Endothelial cell of umbilical vein (primary cell): ENCODE measurements at regions not wholly inside any gene's neighbourhood (a gene's known extent, or its start where the extent isn't known, plus 50 kb on each side); places are given as distances from the start of the nearest gene placed in this dataset.

ENCODE experiments used
- BruUV-seq: library from RNA; stranded (reverse); fragments of 400-500 nt; replicated peaks from 2 replicates; lab custom pipeline; 2021; lab: Mats Ljungman, UMichigan
- CTCF ChIA-PET: fragments of 300-600, 350-600 bp; sonication (Branson Sonifier 250); formaldehyde crosslinking; loops from one replicate; lab custom pipeline; 2021; ENCODE audit warnings: antibody characterized with exemption, inconsistent platforms; lab: Charles Lee
- POLR2A ChIA-PET: fragments of 300-600, 350-600 bp; sonication (Branson Sonifier 250); formaldehyde crosslinking; loops from one replicate; lab custom pipeline; 2021; ENCODE audit warnings: antibody characterized with exemption, inconsistent platforms; lab: Charles Lee
- DNase-seq: peaks from one replicate; pipeline ENCODE4 v3.0.0-alpha.2; 2011; ENCODE audit warnings: low read depth, low spot score
- FAIRE-seq: peaks from 2 replicates; lab custom pipeline; 2011; peaks lifted over from hg19 to GRCh38; lab: Jason Lieb, UNC
- H2AFZ ChIP-seq: 2 replicates; pipeline ENCODE4 v1.6.0; 2012; ENCODE audit warnings: low read depth, low read length, control low read depth, inconsistent platforms
- H3K27ac ChIP-seq: 2 replicates; pipeline ENCODE4 v1.5.1; 2011; ENCODE audit warnings: low read depth, mild to moderate bottlenecking, control low read depth, low read length, moderate library complexity; ENCODE audit not compliant: insufficient read depth
- H3K27me3 ChIP-seq, 2 experiments: 2 replicates each; pipeline versions ENCODE4 v1.6.0 to v1.6.1; 2011; ENCODE audit warnings: low read length in 2 of 2, mixed read lengths in 1 of 2; ENCODE audit not compliant: control insufficient read depth in 2 of 2, insufficient read depth in 2 of 2
- H3K36me3 ChIP-seq, 2 experiments: 2 replicates in 1 of 2; 3 replicates in 1 of 2; pipeline ENCODE4 v1.5.1; 2011; ENCODE audit warnings: low read length in 2 of 2, mild to moderate bottlenecking in 1 of 2, moderate library complexity in 1 of 2; ENCODE audit not compliant: control insufficient read depth in 2 of 2, insufficient read depth in 2 of 2; ENCODE audit errors: extremely low read depth in 1 of 2
- H3K4me1 ChIP-seq: 3 replicates; pipeline ENCODE4 v1.5.1; 2011; ENCODE audit warnings: mild to moderate bottlenecking, low read length; ENCODE audit not compliant: control insufficient read depth, insufficient read depth; ENCODE audit errors: extremely low read depth
- H3K4me2 ChIP-seq: 2 replicates; pipeline ENCODE4 v1.6.1; 2011; ENCODE audit warnings: low read length, control low read depth, mixed read lengths; ENCODE audit not compliant: insufficient read depth
- H3K4me3 ChIP-seq, 3 experiments: fragments of 200-600 bp in 1 of 3; sonication (generic), shearing (Covaris generic) in 1 of 3; replicated peaks in 1 of 3; 2 replicates each; pipeline ENCODE4 v1.5.1; 2011 to 2016; ENCODE audit warnings: control low read depth in 3 of 3, low read length in 3 of 3, mild to moderate bottlenecking in 2 of 3, inconsistent platforms in 1 of 3, low read depth in 1 of 3, moderate library complexity in 1 of 3; ENCODE audit not compliant: insufficient read depth in 1 of 3
- H3K79me2 ChIP-seq: 2 replicates; pipeline ENCODE4 v1.6.0; 2012; ENCODE audit warnings: low read length, inconsistent platforms; ENCODE audit not compliant: control insufficient read depth, insufficient read depth
- H3K9ac ChIP-seq: replicated peaks from 2 replicates; pipeline ENCODE3; 2011; ENCODE audit warnings: low read length, control low read depth; ENCODE audit not compliant: insufficient read depth; ENCODE audit errors: extremely low read depth
- H3K9me1 ChIP-seq: replicated peaks from 3 replicates; pipeline ENCODE4 v1.6.0; 2011; ENCODE audit warnings: mild to moderate bottlenecking, low read length; ENCODE audit not compliant: control insufficient read depth, insufficient read depth; ENCODE audit errors: extremely low read depth
- H3K9me3 ChIP-seq: replicated peaks from 2 replicates; pipeline ENCODE4 v1.5.1; 2012; ENCODE audit warnings: low read length, inconsistent platforms; ENCODE audit not compliant: control insufficient read depth, insufficient read depth
- H4K20me1 ChIP-seq: replicated peaks from 2 replicates; pipeline ENCODE3; 2011; ENCODE audit warnings: mild to moderate bottlenecking, low read length; ENCODE audit not compliant: control insufficient read depth, insufficient read depth; ENCODE audit errors: extremely low read depth
- EZH2 ChIP-seq: IDR thresholded peaks from 2 replicates; pipeline ENCODE4 v1.6.1; 2012; ENCODE audit warnings: borderline replicate concordance, low read depth, mild to moderate bottlenecking, moderate library complexity, low read length, inconsistent platforms; ENCODE audit not compliant: severe bottlenecking
- FOS ChIP-seq: IDR thresholded peaks from 2 replicates; pipeline ENCODE4 v1.6.1; 2011; ENCODE audit warnings: mild to moderate bottlenecking, low read length, moderate library complexity, borderline replicate concordance; ENCODE audit not compliant: insufficient read depth
- GATA2 ChIP-seq: IDR thresholded peaks from 2 replicates; pipeline ENCODE4 v1.7.0; 2011; ENCODE audit warnings: low read depth, mild to moderate bottlenecking, moderate library complexity, mixed read lengths, low read length; ENCODE audit not compliant: insufficient read length, insufficient read depth
- JUN ChIP-seq: IDR thresholded peaks from 2 replicates; pipeline ENCODE4 v1.6.1; 2011; ENCODE audit warnings: borderline replicate concordance, low read depth; ENCODE audit not compliant: insufficient read length, insufficient read depth
- MYC ChIP-seq: IDR thresholded peaks from one replicate; pipeline ENCODE4 v1.6.1; 2011; ENCODE audit warnings: mild to moderate bottlenecking, low read depth, low read length
- POLR2A ChIP-seq: IDR thresholded peaks from 2 replicates; pipeline ENCODE4 v1.6.1; 2012; ENCODE audit warnings: low read depth, mild to moderate bottlenecking, control low read depth, low read length
- POLR2AphosphoS5 ChIP-seq: IDR thresholded peaks from 2 replicates; pipeline ENCODE4 v1.6.1; 2012; ENCODE audit warnings: low read depth, mild to moderate bottlenecking, control low read depth, low read length, moderate library complexity; ENCODE audit not compliant: insufficient read depth
- dilution Hi-C: fragments of 300-500 bp; cut with MboI; formaldehyde crosslinking; loops from one replicate; pipeline ENCODE4 v1.15.0; 2019; ENCODE audit warnings: low sequenced_read_pairs; ENCODE audit not compliant: extremely low pct_ligation_motif_present
- intact Hi-C: fragments of 100-400 bp; cut with micrococcal nuclease; formaldehyde crosslinking; loops from one replicate; pipeline ENCODE4 v1.10.0; 2022
- TF ChIP-seq, protein P1 (sequence below): IDR thresholded peaks from 2 replicates; pipeline ENCODE4 v1.6.1; 2011; ENCODE audit not compliant: insufficient read depth, insufficient read length
- TF ChIP-seq, protein P2 (sequence below), 2 donors: IDR thresholded peaks; 1 replicate in 1 of 2; 2 replicates in 1 of 2; pipeline ENCODE4 v1.5.1; 2011; ENCODE audit warnings: low read length in 2 of 2, mild to moderate bottlenecking in 2 of 2, moderate library complexity in 2 of 2, control low read depth in 1 of 2, inconsistent platforms in 1 of 2, low read depth in 1 of 2; ENCODE audit not compliant: insufficient read depth in 1 of 2; ENCODE audit errors: extremely low read depth in 1 of 2

DNA sequence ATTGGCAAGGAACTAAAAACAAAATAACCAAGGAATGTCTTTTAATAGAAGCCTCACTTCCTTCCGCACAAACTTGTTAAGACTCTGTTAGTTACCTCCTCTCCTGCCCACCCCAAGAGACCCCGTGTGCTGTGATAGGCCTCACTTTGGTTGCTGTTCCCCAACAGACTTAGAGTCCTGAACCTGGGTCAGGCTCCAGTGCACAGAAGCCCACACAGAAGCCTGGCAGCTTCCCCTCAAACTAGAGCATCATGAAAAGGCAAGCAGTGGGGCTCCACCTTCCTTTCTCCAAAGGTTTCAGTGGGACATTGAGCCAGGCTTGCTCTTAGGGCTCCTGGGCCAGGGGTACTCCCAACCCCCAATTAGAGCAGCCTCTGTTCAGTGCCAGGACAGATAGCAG is 230.5 kb downstream of the ESM1 start:
- Histone ChIP-seq H2AFZ (no peak overlapping the region), H3K9ac (no peak overlapping the region), H3K9me1 (no peaks in the 10 kb centered on the region), H3K4me3 (no peak overlapping the region), H3K27me3 (no peaks in the 10 kb centered on the region), H3K36me3 (no peaks in the 10 kb centered on the region), H4K20me1 (no peaks in the 10 kb centered on the region), H3K4me2 (no peak overlapping the region), H3K27ac (no peak overlapping the region), H3K9me3 (no peaks in the 10 kb centered on the region), H3K4me1 (no peaks in the 10 kb centered on the region), H3K79me2 (no peaks in the 10 kb centered on the region)
- intact Hi-C loops (no loop called here), dilution Hi-C loops (no loop called here)
- CTCF ChIA-PET: no interaction called here
- BruUV-seq: no TSS peak
- FAIRE-seq (no peak), DNase-seq (no peak)
- TF ChIP-seq, protein P1, sequence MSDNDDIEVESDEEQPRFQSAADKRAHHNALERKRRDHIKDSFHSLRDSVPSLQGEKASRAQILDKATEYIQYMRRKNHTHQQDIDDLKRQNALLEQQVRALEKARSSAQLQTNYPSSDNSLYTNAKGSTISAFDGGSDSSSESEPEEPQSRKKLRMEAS: no peak
- TF ChIP-seq FOS (no peak), GATA2 (no peak), POLR2A (no peak), MYC (no peak), POLR2AphosphoS5 (no peak), EZH2 (no peak), JUN (no peak)
- TF ChIP-seq, protein P2, sequence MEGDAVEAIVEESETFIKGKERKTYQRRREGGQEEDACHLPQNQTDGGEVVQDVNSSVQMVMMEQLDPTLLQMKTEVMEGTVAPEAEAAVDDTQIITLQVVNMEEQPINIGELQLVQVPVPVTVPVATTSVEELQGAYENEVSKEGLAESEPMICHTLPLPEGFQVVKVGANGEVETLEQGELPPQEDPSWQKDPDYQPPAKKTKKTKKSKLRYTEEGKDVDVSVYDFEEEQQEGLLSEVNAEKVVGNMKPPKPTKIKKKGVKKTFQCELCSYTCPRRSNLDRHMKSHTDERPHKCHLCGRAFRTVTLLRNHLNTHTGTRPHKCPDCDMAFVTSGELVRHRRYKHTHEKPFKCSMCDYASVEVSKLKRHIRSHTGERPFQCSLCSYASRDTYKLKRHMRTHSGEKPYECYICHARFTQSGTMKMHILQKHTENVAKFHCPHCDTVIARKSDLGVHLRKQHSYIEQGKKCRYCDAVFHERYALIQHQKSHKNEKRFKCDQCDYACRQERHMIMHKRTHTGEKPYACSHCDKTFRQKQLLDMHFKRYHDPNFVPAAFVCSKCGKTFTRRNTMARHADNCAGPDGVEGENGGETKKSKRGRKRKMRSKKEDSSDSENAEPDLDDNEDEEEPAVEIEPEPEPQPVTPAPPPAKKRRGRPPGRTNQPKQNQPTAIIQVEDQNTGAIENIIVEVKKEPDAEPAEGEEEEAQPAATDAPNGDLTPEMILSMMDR (IDR thresholded peaks at IDR 0.05; ENCODE audit: extremely low read depth in 1 of 2, insufficient read depth in 1 of 2, low read depth in 1 of 2, low read length in 2 of 2): no peak
- POLR2A ChIA-PET: no interaction called here
